ENCODE measurements at regions not wholly inside any gene's neighbourhood (a gene's known extent, or its start where the extent isn't known, plus 50 kb on each side); places are given as distances from the start of the nearest gene placed in this dataset.

- TF ChIP-seq POLR2A (IDR thresholded peaks at IDR 0.05) (no peak), CTCF (IDR thresholded peaks at IDR 0.05) (no peak), POLR2AphosphoS5 (IDR thresholded peaks at IDR 0.05) (no peak), EP300 (IDR thresholded peaks at IDR 0.05; ENCODE audit: low read depth) (no peak)
These were observed 56.0 kb upstream of the SLC14A2 start for GRCh38 chr18:45559258-45559657.

Measured in transverse colon (tissue), 4 donors.